Keratinocyte (primary cell): ENCODE measurements at regions not wholly inside any gene's neighbourhood (a gene's known extent, or its start where the extent isn't known, plus 50 kb on each side); places are given as distances from the start of the nearest gene placed in this dataset.

Experiments used
- DNase-seq: peaks from one replicate; pipeline ENCODE4 v3.0.0-alpha.2; 2011; ENCODE audit warnings: low read depth, missing footprints, low spot score
- FAIRE-seq: peaks from 2 replicates; lab custom pipeline; 2011; peaks lifted over from hg19 to GRCh38; lab: Jason Lieb, UNC
- H2AFZ ChIP-seq: 2 replicates; pipeline ENCODE4 v1.6.0; 2012; ENCODE audit warnings: low read length, control low read depth, inconsistent platforms; ENCODE audit not compliant: control insufficient read depth
- H3K27ac ChIP-seq: 2 replicates; pipeline ENCODE4 v1.5.1; 2011; ENCODE audit warnings: low read length; ENCODE audit not compliant: control insufficient read depth, insufficient read depth
- H3K27me3 ChIP-seq: 3 replicates; pipeline ENCODE4 v1.6.0; 2011; ENCODE audit warnings: low read length; ENCODE audit not compliant: control insufficient read depth, insufficient read depth; ENCODE audit errors: extremely low read depth
- H3K36me3 ChIP-seq, 2 experiments: 2 replicates in 1 of 2; 3 replicates in 1 of 2; pipeline ENCODE4 v1.5.1; 2011; ENCODE audit warnings: low read length in 2 of 2, mild to moderate bottlenecking in 1 of 2; ENCODE audit not compliant: control insufficient read depth in 2 of 2, insufficient read depth in 2 of 2; ENCODE audit errors: extremely low read depth in 1 of 2
- H3K4me1 ChIP-seq: 3 replicates; pipeline ENCODE4 v1.5.1; 2011; ENCODE audit warnings: low read length; ENCODE audit not compliant: control insufficient read depth, insufficient read depth; ENCODE audit errors: extremely low read depth
- H3K4me2 ChIP-seq: 3 replicates; pipeline ENCODE4 v1.6.0; 2011; ENCODE audit warnings: low read depth, low read length; ENCODE audit not compliant: control insufficient read depth, insufficient read depth; ENCODE audit errors: extremely low read depth
- H3K4me3 ChIP-seq, 3 experiments: fragments of 200-600 bp in 1 of 3; sonication (generic) in 1 of 3; 2 replicates in 2 of 3; 3 replicates in 1 of 3; pipeline ENCODE4 v1.5.1; 2011 to 2016; ENCODE audit warnings: low read length in 3 of 3, mild to moderate bottlenecking in 3 of 3, control low read depth in 2 of 3, inconsistent platforms in 1 of 3, low read depth in 1 of 3, mixed read lengths in 1 of 3, mixed run types in 1 of 3, moderate library complexity in 1 of 3; ENCODE audit not compliant: control insufficient read depth in 2 of 3, insufficient read depth in 2 of 3; ENCODE audit errors: extremely low read depth in 1 of 3
- H3K79me2 ChIP-seq: 2 replicates; pipeline ENCODE4 v1.6.0; 2012; ENCODE audit warnings: low read length; ENCODE audit not compliant: control insufficient read depth, insufficient read depth
- H3K9ac ChIP-seq: 3 replicates; pipeline ENCODE4 v1.6.0; 2011; ENCODE audit warnings: low read length; ENCODE audit not compliant: control insufficient read depth, insufficient read depth; ENCODE audit errors: extremely low read depth
- H3K9me1 ChIP-seq: 3 replicates; pipeline ENCODE4 v1.6.0; 2011; ENCODE audit warnings: low read length; ENCODE audit not compliant: control insufficient read depth, insufficient read depth; ENCODE audit errors: extremely low read depth
- H3K9me3 ChIP-seq: 2 replicates; pipeline ENCODE4 v1.5.1; 2012; ENCODE audit warnings: low read depth, low read length; ENCODE audit not compliant: control insufficient read depth
- H4K20me1 ChIP-seq: 3 replicates; pipeline ENCODE4 v1.6.0; 2011; ENCODE audit warnings: low read length; ENCODE audit not compliant: control insufficient read depth, insufficient read depth; ENCODE audit errors: extremely low read depth
- CTCF ChIP-seq, 3 experiments: IDR thresholded peaks in 1 of 3; conservative IDR thresholded peaks in 1 of 3; optimal IDR thresholded peaks in 1 of 3; 2 replicates in 2 of 3; 3 replicates in 1 of 3; pipeline versions ENCODE3 to v1.5.1; 2011; ENCODE audit warnings: low read length in 3 of 3, mild to moderate bottlenecking in 3 of 3, moderate library complexity in 2 of 3, control low read depth in 1 of 3, inconsistent platforms in 1 of 3; ENCODE audit not compliant: insufficient read depth in 2 of 3; ENCODE audit errors: extremely low read depth in 1 of 3
- EZH2 ChIP-seq: IDR thresholded peaks from one replicate; pipeline ENCODE4 v1.6.1; 2012; ENCODE audit warnings: inconsistent platforms, mild to moderate bottlenecking, low read length, moderate library complexity
- dilution Hi-C: fragments of 300-500 bp; cut with MboI; formaldehyde crosslinking; loops from one replicate; pipeline ENCODE4 v1.7.0; 2020; ENCODE audit warnings: low sequenced_read_pairs; ENCODE audit not compliant: extremely low pct_ligation_motif_present

DNA sequence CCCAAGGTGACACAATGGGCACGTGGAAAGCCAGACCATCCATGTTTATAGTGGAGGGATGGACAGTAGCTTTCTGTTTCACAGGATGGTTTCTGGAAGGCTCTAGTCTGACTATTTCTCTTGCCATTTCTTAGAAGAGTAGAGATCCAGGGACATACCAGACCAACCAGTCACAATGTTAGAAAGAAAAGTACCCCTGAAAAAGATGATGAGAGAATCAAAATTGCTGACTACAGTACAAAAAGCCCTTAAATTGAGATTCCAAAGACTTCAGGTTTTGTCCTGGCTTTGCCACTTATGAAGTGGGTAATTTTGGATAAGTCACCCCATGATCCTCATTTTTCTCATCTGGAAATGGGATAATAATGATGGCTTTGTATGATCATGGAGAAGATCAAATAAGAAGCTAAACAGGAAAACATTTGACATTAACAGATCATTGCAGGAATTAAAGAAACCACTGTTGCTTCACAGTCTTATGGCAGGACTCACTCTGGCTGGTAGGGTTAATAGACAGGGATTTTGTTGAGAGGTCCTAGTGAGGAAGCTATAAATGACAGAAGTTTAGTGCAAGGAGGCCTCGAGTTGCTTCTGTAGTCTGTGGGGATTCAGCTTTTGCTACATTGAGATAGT, 386.0 kb downstream of the IRS1 start:
- peak; percentile 81 for FAIRE-seq
- DNase-seq = no peak
- Histone ChIP-seq H3K9me1 (no peaks in the 10 kb centered on the region), H3K27ac (no peak overlapping the region), H3K4me2 (no peak overlapping the region), H3K79me2 (no peaks in the 10 kb centered on the region), H3K27me3 (no peaks in the 10 kb centered on the region), H3K4me3 (no peak overlapping the region), H3K36me3 (no peaks in the 10 kb centered on the region), H2AFZ (no peak overlapping the region), H4K20me1 (no peaks in the 10 kb centered on the region), H3K9ac (no peak overlapping the region), H3K9me3 (peaks cover 4% of the 10 kb centered on the region), H3K4me1 (peaks cover 16% of the 10 kb centered on the region)
- dilution Hi-C loops = no loop called here
- no peak for TF ChIP-seq CTCF (optimal IDR thresholded peaks at IDR 0.05 in 1 of 3, IDR thresholded peaks at IDR 0.05 in 1 of 3, conservative IDR thresholded peaks at IDR 0.05 in 1 of 3; ENCODE audit: extremely low read depth in 1 of 3, insufficient read depth in 2 of 3, low read length in 3 of 3)
- TF ChIP-seq EZH2 = no peak

DNA sequence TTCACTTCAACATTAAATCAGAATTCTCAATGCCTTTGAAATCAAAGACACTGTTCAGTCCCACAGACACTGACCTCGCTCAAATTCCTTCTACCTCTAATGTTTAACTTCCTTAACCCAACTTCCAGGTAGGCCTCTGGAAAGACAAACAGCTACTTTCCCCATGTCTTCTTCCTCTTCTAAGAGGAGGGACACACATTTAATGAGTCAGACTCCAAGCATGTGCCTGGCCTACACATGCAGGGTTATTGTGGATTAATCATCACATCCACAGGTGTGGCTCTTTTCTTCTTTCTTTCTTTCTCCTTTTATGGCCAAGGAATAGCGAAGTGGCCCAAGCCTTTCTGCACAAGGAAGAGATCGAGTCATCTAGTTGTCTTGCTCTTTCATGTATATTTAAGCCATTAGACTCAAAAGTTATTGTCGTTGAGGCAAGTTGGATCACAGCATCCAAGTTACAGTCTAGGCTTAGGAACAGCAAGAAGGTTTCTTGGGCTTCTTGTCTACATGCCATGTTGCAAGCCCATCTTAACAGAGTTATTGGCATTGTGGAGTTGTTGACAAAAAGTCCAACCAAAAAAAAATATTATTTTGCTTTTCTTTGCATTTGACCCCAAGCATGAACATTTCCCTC, 387.8 kb downstream of the IRS1 start:
- H3K9me1 ChIP-seq = no peaks in the 10 kb centered on the region
- peak overlapping the region; percentile 77 for H3K27ac ChIP-seq
- no peaks in the 10 kb centered on the region for H3K27me3 ChIP-seq
- peaks cover 4% of the 10 kb centered on the region for H3K9me3 ChIP-seq
- H3K9ac ChIP-seq = no peak overlapping the region
- no peak overlapping the region for H3K4me3 ChIP-seq
- peak overlapping the region; percentile 39 for H3K4me2 ChIP-seq
- peak overlapping the region; percentile 32 for H2AFZ ChIP-seq
- no peaks in the 10 kb centered on the region for H4K20me1 ChIP-seq
- dilution Hi-C loops = no loop called here
- no peaks in the 10 kb centered on the region for H3K79me2 ChIP-seq
- TF ChIP-seq CTCF (optimal IDR thresholded peaks at IDR 0.05 in 1 of 3, IDR thresholded peaks at IDR 0.05 in 1 of 3, conservative IDR thresholded peaks at IDR 0.05 in 1 of 3; ENCODE audit: extremely low read depth in 1 of 3, insufficient read depth in 2 of 3, low read length in 3 of 3) (no peak), EZH2 (no peak)
- no peaks in the 10 kb centered on the region for H3K36me3 ChIP-seq
- H3K4me1 ChIP-seq = peaks cover 16% of the 10 kb centered on the region
- peak; percentile 71 for DNase-seq
- FAIRE-seq = peak; percentile 99
